ENCODE measurements at regions not wholly inside any gene's neighbourhood (a gene's known extent, or its start where the extent isn't known, plus 50 kb on each side); places are given as distances from the start of the nearest gene placed in this dataset.
A peak's percentile ranks its signal among the peaks of the same experiment; 100 is the strongest.

DNA sequence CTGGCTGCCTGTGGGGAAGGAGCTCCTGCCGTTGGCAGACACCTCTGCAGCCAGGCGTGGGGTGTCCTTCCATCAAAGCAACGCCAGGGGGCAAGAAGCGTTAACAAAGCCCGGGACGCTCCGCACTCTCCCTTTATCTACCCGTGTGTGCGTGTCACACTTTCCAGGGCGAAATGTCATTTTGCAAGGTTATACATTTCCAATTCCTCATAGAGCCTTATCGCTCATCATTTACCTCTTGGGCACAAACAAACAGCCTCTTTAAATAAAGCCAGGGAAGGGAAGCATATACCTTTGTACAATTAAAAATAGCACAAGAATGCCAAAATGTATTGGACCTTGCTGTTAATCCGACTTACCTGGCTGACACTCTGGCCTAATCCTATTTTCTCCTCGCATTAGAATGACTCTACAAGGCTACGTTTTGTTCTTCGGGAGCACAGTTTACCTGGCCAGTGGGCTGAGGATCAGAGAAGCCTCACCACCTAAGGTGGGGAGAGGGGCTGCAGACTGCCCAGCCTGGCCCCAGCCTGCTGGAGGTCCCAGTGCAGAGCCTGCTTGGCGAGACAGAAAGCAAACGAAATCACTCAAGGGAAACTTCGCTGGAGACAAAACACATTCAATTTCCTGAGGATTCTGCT is 77.6 kb upstream of the EN2 start:
- H3K27me3 ChIP-seq (ENCODE audit: control insufficient read depth in 1 of 2, insufficient read depth in 2 of 2, low read length in 2 of 2): peaks cover 13 to 97% of the 10 kb centered on the region in 2 experiments; a peak in 4 of 5 replicates
- H3K9ac ChIP-seq (ENCODE audit: insufficient read depth, low read depth, low read length): no peak overlapping the region
- DNase-seq (ENCODE audit: low spot score) (peak; percentile 59), FAIRE-seq (peak; percentile 70), ATAC-seq (peak; percentile 88)
- WGBS (ENCODE audit: low lambda C conversion rate): under 1% methylated on average over 18 of the region's 18 CpGs
- H2AFZ ChIP-seq (ENCODE audit: low read length): no peak overlapping the region
- no peaks in the 10 kb centered on the region for H3K9me3 ChIP-seq (ENCODE audit: low read length)
- H4K20me1 ChIP-seq (ENCODE audit: insufficient read depth, low read length): 0 out of 2 replicates have a peak, but pooled peaks cover 4% of the 10 kb centered on the region
- H3K4me3 ChIP-seq (replicated peaks in 1 of 3; ENCODE audit: insufficient read depth in 1 of 3, low read depth in 2 of 3, low read length in 3 of 3): no peak overlapping the region
- no peaks in the 10 kb centered on the region for H3K36me3 ChIP-seq (replicated peaks in 1 of 2; ENCODE audit: control insufficient read depth in 1 of 2, insufficient read depth in 2 of 2, low read length in 2 of 2)
- BruUV-seq (replicated peaks): no TSS peak
- no peak overlapping the region for H3K27ac ChIP-seq (ENCODE audit: extremely low read length, insufficient read depth, low read length)
- in situ Hi-C loops (cut with HindIII; ENCODE audit: extremely low pct_ligation_motif_present, low pct_unique_long_range_greater_than_20kb) (loop anchor here (25.0 kb wide), 1 partner anchor 382 kb away; no protein-coding TSS in a partner anchor), intact Hi-C loops (cut with micrococcal nuclease; ENCODE audit: unreplicated experiment) (loop anchor here (1.0 to 10.0 kb wide), 3 partner anchors 152 to 384 kb away; no protein-coding TSS in a partner anchor)
- H3K4me2 ChIP-seq (ENCODE audit: low read depth, low read length): no peak overlapping the region
- H3K4me1 ChIP-seq (ENCODE audit: insufficient read depth, low read length): peaks cover 25% of the 10 kb centered on the region
- ChIA-PET POLR2A (interaction anchor here (0.5 kb wide), 1 partner anchor 16 kb away, joined by 3 read pairs; no protein-coding TSS in a partner anchor), CTCF (ENCODE audit: low intra/inter-chr PET ratio, low total read pairs) (interaction anchor here (0.8 to 1.6 kb wide), 3 partner anchors 24 to 388 kb away, joined by 3 to 7 read pairs (median 5); no protein-coding TSS in a partner anchor)
- no peaks in the 10 kb centered on the region for H3K79me2 ChIP-seq (ENCODE audit: insufficient read depth, low read length)
- TF ChIP-seq, protein P1, sequence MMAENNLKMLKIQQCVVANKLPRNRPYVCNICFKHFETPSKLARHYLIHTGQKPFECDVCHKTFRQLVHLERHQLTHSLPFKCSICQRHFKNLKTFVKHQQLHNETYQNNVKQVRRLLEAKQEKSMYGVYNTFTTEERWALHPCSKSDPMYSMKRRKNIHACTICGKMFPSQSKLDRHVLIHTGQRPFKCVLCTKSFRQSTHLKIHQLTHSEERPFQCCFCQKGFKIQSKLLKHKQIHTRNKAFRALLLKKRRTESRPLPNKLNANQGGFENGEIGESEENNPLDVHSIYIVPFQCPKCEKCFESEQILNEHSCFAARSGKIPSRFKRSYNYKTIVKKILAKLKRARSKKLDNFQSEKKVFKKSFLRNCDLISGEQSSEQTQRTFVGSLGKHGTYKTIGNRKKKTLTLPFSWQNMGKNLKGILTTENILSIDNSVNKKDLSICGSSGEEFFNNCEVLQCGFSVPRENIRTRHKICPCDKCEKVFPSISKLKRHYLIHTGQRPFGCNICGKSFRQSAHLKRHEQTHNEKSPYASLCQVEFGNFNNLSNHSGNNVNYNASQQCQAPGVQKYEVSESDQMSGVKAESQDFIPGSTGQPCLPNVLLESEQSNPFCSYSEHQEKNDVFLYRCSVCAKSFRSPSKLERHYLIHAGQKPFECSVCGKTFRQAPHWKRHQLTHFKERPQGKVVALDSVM (CRISPR knock-in tag; IDR thresholded peaks at IDR 0.05): no peak
- TF ChIP-seq, protein P2, sequence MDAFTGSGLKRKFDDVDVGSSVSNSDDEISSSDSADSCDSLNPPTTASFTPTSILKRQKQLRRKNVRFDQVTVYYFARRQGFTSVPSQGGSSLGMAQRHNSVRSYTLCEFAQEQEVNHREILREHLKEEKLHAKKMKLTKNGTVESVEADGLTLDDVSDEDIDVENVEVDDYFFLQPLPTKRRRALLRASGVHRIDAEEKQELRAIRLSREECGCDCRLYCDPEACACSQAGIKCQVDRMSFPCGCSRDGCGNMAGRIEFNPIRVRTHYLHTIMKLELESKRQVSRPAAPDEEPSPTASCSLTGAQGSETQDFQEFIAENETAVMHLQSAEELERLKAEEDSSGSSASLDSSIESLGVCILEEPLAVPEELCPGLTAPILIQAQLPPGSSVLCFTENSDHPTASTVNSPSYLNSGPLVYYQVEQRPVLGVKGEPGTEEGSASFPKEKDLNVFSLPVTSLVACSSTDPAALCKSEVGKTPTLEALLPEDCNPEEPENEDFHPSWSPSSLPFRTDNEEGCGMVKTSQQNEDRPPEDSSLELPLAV (CRISPR knock-in tag; conservative IDR thresholded peaks at IDR 0.05; ENCODE audit: low read depth): no peak
- peak; percentile 59; the same call in 1 of the 2 replicates for TF ChIP-seq EZH2 (conservative IDR thresholded peaks at IDR 0.05; ENCODE audit: low read depth, low read length)
- no peak for TF ChIP-seq ZNF530 (CRISPR knock-in tag; IDR thresholded peaks at IDR 0.05; ENCODE audit: low read depth)
- TF ChIP-seq, protein P3, sequence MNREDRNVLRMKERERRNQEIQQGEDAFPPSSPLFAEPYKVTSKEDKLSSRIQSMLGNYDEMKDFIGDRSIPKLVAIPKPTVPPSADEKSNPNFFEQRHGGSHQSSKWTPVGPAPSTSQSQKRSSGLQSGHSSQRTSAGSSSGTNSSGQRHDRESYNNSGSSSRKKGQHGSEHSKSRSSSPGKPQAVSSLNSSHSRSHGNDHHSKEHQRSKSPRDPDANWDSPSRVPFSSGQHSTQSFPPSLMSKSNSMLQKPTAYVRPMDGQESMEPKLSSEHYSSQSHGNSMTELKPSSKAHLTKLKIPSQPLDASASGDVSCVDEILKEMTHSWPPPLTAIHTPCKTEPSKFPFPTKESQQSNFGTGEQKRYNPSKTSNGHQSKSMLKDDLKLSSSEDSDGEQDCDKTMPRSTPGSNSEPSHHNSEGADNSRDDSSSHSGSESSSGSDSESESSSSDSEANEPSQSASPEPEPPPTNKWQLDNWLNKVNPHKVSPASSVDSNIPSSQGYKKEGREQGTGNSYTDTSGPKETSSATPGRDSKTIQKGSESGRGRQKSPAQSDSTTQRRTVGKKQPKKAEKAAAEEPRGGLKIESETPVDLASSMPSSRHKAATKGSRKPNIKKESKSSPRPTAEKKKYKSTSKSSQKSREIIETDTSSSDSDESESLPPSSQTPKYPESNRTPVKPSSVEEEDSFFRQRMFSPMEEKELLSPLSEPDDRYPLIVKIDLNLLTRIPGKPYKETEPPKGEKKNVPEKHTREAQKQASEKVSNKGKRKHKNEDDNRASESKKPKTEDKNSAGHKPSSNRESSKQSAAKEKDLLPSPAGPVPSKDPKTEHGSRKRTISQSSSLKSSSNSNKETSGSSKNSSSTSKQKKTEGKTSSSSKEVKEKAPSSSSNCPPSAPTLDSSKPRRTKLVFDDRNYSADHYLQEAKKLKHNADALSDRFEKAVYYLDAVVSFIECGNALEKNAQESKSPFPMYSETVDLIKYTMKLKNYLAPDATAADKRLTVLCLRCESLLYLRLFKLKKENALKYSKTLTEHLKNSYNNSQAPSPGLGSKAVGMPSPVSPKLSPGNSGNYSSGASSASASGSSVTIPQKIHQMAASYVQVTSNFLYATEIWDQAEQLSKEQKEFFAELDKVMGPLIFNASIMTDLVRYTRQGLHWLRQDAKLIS (CRISPR knock-in tag; IDR thresholded peaks at IDR 0.05): no peak
- peak; percentile 57 for TF ChIP-seq RAD21 (CRISPR knock-in tag; IDR thresholded peaks at IDR 0.05)
- peak; percentile 54 for TF ChIP-seq SMC3 (IDR thresholded peaks at IDR 0.05; ENCODE audit: low read length)
- TF ChIP-seq, protein P4, sequence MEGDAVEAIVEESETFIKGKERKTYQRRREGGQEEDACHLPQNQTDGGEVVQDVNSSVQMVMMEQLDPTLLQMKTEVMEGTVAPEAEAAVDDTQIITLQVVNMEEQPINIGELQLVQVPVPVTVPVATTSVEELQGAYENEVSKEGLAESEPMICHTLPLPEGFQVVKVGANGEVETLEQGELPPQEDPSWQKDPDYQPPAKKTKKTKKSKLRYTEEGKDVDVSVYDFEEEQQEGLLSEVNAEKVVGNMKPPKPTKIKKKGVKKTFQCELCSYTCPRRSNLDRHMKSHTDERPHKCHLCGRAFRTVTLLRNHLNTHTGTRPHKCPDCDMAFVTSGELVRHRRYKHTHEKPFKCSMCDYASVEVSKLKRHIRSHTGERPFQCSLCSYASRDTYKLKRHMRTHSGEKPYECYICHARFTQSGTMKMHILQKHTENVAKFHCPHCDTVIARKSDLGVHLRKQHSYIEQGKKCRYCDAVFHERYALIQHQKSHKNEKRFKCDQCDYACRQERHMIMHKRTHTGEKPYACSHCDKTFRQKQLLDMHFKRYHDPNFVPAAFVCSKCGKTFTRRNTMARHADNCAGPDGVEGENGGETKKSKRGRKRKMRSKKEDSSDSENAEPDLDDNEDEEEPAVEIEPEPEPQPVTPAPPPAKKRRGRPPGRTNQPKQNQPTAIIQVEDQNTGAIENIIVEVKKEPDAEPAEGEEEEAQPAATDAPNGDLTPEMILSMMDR (CRISPR knock-in tag; IDR thresholded peaks at IDR 0.05): peak; percentile 84
- no peak for TF ChIP-seq ZNF24 (IDR thresholded peaks at IDR 0.05)
- TF ChIP-seq SRY (CRISPR knock-in tag; IDR thresholded peaks at IDR 0.05): no peak
- TF ChIP-seq KDM2A (CRISPR knock-in tag; IDR thresholded peaks at IDR 0.05; ENCODE audit: borderline replicate concordance, low read depth): peak; percentile 32; the same call in 1 of the 2 replicates
- TF ChIP-seq DPF2 (CRISPR knock-in tag; IDR thresholded peaks at IDR 0.05; ENCODE audit: borderline replicate concordance, low read depth): no peak
- TF ChIP-seq HOXA9 (CRISPR knock-in tag; IDR thresholded peaks at IDR 0.05; ENCODE audit: borderline replicate concordance): no peak
- TF ChIP-seq ZFP36 (IDR thresholded peaks at IDR 0.05; ENCODE audit: borderline replicate concordance, low read depth, low read length, partially characterized antibody): peak; percentile 16
